Embryonic facial prominence (tissue), 1 donor: ENCODE measurements at regions not wholly inside any gene's neighbourhood (a gene's known extent, or its start where the extent isn't known, plus 50 kb on each side); places are given as distances from the start of the nearest gene placed in this dataset.

Experiments
- DNase-seq: peaks from one replicate; pipeline ENCODE4 v3.0.0-alpha.2; 2016; ENCODE audit errors: extremely low spot score

- DNase-seq = no peak
Observed at GRCh38 chr3:13209634-13209997, 136.4 kb upstream of the IQSEC1 start.

- no peak for DNase-seq
Observed at GRCh38 chr3:13208706-13209633, 135.7 kb upstream of the IQSEC1 start.

GRCh38 chr3:13207975-13208705 is 134.9 kb upstream of the IQSEC1 start:
- DNase-seq = no peak

GRCh38 chr3:13207578-13207922 is 134.3 kb upstream of the IQSEC1 start:
- no peak for DNase-seq

GRCh38 chr3:13206799-13207577 is 133.8 kb upstream of the IQSEC1 start:
- DNase-seq = no peak

- DNase-seq = no peak
Observed at GRCh38 chr3:13205567-13206143, 132.4 kb upstream of the IQSEC1 start.

GRCh38 chr3:13204177-13204581 is 130.9 kb upstream of the IQSEC1 start:
- no peak for DNase-seq

- DNase-seq = no peak
Observed at GRCh38 chr3:13203398-13204176, 130.4 kb upstream of the IQSEC1 start.

- no peak for DNase-seq
Observed at GRCh38 chr3:13202744-13203397, 129.6 kb upstream of the IQSEC1 start.

GRCh38 chr3:13201851-13202250 is 128.6 kb upstream of the IQSEC1 start:
- no peak for DNase-seq

- DNase-seq = no peak
Observed at GRCh38 chr3:13200946-13201345, 127.7 kb upstream of the IQSEC1 start.

GRCh38 chr3:13200465-13200864 is 127.2 kb upstream of the IQSEC1 start:
- no peak for DNase-seq

GRCh38 chr3:13199899-13200451 is 126.7 kb upstream of the IQSEC1 start:
- no peak for DNase-seq

GRCh38 chr3:13199006-13199776 is 126.0 kb upstream of the IQSEC1 start:
- no peak for DNase-seq

- DNase-seq = no peak
Observed at GRCh38 chr3:13198264-13198879, 125.1 kb upstream of the IQSEC1 start.

GRCh38 chr3:13197795-13198194 is 124.6 kb upstream of the IQSEC1 start:
- DNase-seq = no peak

- no peak for DNase-seq
Observed at GRCh38 chr3:13197281-13197680, 124.1 kb upstream of the IQSEC1 start.

GRCh38 chr3:13195374-13195773 is 122.1 kb upstream of the IQSEC1 start:
- DNase-seq = no peak
